ENCODE measurements at regions not wholly inside any gene's neighbourhood (a gene's known extent, or its start where the extent isn't known, plus 50 kb on each side); places are given as distances from the start of the nearest gene placed in this dataset.

DNA sequence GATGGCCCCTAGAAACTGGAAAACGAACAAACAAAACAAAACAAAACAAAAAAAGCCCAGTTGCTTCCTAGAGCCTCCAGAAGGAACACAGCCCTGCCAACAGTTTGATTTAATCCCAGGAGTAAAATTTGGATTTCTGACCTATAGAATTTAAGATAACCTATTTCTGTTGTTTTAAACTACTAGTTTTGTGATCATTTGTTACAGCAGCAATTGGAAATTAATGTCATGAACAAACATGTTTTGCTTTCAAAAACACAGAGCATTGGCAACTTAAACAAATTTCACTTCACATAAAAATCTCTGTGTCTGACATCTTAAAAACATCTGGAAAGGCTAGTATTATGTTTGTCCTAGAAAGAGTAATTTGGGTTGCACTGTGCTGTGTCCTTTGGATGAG, 437.3 kb downstream of the METTL15 start:
- POLR2A ChIA-PET = no interaction called here
- DNase-seq (no peak), ATAC-seq (ENCODE audit: low read depth) (no peak)
- Mint-ChIP-seq H3K4me3 (no peak overlapping the region), H3K9me3 (peaks cover 2% of the 10 kb centered on the region), H3K4me1 (no peaks in the 10 kb centered on the region), H3K27me3 (no peaks in the 10 kb centered on the region), H3K36me3 (ENCODE audit: low read depth) (no peaks in the 10 kb centered on the region), H3K27ac (no peak overlapping the region)
- intact Hi-C loops (cut with micrococcal nuclease) = no loop called here
- TF ChIP-seq, protein P1, sequence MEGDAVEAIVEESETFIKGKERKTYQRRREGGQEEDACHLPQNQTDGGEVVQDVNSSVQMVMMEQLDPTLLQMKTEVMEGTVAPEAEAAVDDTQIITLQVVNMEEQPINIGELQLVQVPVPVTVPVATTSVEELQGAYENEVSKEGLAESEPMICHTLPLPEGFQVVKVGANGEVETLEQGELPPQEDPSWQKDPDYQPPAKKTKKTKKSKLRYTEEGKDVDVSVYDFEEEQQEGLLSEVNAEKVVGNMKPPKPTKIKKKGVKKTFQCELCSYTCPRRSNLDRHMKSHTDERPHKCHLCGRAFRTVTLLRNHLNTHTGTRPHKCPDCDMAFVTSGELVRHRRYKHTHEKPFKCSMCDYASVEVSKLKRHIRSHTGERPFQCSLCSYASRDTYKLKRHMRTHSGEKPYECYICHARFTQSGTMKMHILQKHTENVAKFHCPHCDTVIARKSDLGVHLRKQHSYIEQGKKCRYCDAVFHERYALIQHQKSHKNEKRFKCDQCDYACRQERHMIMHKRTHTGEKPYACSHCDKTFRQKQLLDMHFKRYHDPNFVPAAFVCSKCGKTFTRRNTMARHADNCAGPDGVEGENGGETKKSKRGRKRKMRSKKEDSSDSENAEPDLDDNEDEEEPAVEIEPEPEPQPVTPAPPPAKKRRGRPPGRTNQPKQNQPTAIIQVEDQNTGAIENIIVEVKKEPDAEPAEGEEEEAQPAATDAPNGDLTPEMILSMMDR (IDR thresholded peaks at IDR 0.05) = no peak
- CTCF ChIA-PET = no interaction called here

DNA sequence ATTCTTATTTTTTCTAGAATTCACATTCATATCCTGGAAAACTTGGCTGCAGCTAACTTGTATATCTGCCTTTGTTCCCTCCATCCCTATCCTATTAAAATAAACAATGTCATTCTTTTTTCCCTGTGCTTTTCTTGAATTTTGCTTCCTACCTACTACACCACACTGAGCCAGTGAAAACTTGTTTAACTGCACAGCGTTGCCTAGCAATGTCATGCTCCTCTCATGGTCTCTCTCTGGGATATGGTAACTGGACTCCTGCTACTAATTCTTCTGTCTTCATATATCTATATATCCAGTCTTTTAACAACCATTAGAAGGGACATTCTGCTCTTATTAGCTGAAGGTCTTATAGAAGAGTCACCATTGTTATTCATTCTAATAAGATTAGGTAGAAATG, 434.4 kb downstream of the METTL15 start:
- H3K36me3 Mint-ChIP-seq (ENCODE audit: low read depth) = no peaks in the 10 kb centered on the region
- TF ChIP-seq, protein P1 (IDR thresholded peaks at IDR 0.05) = no peak
- H3K4me3 Mint-ChIP-seq = no peak overlapping the region
- no peaks in the 10 kb centered on the region for H3K4me1 Mint-ChIP-seq
- no peaks in the 10 kb centered on the region for H3K27me3 Mint-ChIP-seq
- POLR2A ChIA-PET = no interaction called here
- H3K27ac Mint-ChIP-seq = no peak overlapping the region
- DNase-seq (no peak), ATAC-seq (ENCODE audit: low read depth) (no peak)
- CTCF ChIA-PET = no interaction called here
- H3K9me3 Mint-ChIP-seq = peaks cover 2% of the 10 kb centered on the region
- intact Hi-C loops (cut with micrococcal nuclease) = no loop called here

DNA sequence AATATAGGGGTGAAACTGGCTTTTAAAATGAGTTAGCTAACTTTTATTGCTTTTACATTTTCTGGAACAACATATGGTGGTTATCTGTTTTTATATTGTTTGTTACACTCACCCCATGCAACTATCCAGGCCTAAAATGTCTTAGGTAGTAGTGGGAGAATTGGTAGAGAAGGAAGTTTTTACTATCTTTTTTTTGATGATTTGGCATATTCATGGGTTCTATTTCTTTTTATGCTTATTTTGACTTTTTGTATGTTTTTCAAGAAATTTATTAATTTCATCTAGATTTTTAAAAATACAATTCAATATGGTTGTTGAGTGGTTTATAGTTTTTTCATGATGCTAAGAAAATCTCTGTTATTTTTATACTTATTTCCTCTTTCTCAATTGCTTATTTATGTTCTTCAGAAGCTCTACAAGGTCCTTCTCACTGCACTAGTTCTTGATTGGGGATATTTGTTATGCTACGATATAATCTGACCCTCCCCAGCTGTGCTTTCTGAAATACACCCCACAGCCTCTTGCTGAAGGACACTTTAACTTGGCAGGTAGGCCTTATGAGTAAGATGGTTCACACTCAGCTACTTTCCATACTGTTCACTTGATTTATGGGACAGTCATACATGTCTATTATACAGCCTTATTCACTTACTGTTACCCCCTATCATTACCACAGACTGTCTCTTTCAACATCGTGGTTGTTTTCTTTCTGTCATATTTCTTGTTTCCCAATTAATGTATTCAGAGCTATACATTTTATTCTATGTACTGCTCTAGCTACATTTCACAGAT, 431.2 kb downstream of the METTL15 start:
- H3K27ac Mint-ChIP-seq = no peak overlapping the region
- ChIA-PET POLR2A (no interaction called here), CTCF (interaction anchor here (0.7 kb wide), 1 partner anchor 9 kb away, joined by 3 read pairs; no protein-coding TSS in a partner anchor)
- H3K4me1 Mint-ChIP-seq = no peaks in the 10 kb centered on the region
- intact Hi-C loops (cut with micrococcal nuclease) = no loop called here
- no peaks in the 10 kb centered on the region for H3K36me3 Mint-ChIP-seq (ENCODE audit: low read depth)
- ATAC-seq (ENCODE audit: low read depth) (no peak), DNase-seq (no peak)
- no peaks in the 10 kb centered on the region for H3K9me3 Mint-ChIP-seq
- TF ChIP-seq, protein P1 (IDR thresholded peaks at IDR 0.05) = no peak
- no peak overlapping the region for H3K4me3 Mint-ChIP-seq
- H3K27me3 Mint-ChIP-seq = no peaks in the 10 kb centered on the region

DNA sequence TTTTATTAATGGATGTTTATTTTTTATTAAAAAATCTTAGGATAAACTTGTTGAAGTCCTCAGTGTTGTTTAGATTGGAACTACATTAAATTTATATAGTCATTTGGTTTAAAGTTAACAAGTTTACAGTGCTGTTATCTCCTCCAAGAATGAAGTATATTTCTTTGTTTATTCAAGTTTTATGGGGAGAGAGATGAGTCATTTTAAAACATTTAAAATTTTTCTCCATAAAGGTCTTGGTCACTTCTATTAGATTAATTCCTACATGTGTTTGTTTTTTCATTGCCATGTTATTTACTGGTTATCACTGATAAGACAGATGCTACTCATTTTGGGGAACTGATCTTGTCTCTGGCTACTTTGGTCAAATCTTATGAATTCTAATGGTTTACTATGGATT, 429.6 kb downstream of the METTL15 start:
- no peak overlapping the region for H3K27ac Mint-ChIP-seq
- intact Hi-C loops (cut with micrococcal nuclease) = no loop called here
- TF ChIP-seq, protein P1 (IDR thresholded peaks at IDR 0.05) = no peak
- ATAC-seq (ENCODE audit: low read depth) (no peak), DNase-seq (no peak)
- H3K27me3 Mint-ChIP-seq = no peaks in the 10 kb centered on the region
- no peak overlapping the region for H3K4me3 Mint-ChIP-seq
- no peaks in the 10 kb centered on the region for H3K9me3 Mint-ChIP-seq
- CTCF ChIA-PET = no interaction called here
- no peaks in the 10 kb centered on the region for H3K4me1 Mint-ChIP-seq
- POLR2A ChIA-PET = no interaction called here
- H3K36me3 Mint-ChIP-seq (ENCODE audit: low read depth) = no peaks in the 10 kb centered on the region

DNA sequence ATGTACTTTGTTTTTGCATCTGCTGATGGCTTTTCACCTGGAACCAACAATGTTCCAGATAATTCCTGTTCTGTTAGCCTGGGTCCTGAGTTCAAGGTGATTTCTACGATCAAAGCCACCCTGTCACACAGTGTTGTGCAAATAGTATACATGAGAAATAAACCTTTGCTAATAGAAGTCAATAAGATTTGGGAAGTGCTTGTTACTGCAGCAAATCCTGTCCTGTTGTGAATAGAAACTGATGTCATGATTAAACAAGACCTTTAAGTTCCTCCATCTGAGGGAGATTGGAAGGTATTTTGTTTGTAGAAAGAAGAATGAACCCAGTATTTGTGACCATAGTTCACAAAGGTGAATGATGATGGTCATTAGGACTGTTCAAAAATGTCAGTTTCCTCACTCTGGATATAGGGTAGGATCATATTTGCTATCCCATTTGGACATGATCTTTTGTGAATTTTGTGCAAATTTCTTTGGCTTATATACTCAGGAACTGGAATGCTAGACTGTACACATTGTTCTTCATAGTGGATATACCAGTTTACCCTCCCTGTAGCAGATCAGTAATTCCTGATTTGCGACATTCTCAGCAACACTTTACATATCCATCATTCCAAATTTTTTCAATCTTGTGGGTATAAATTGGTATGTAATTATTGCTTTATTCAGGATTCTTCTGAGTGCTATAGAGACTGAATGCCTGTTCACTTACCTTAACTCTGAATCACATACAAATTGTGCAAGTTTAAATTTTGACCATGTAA, 428.5 kb downstream of the METTL15 start:
- intact Hi-C loops (cut with micrococcal nuclease) = no loop called here
- H3K9me3 Mint-ChIP-seq = no peaks in the 10 kb centered on the region
- no peaks in the 10 kb centered on the region for H3K4me1 Mint-ChIP-seq
- TF ChIP-seq, protein P1 (IDR thresholded peaks at IDR 0.05) = no peak
- H3K36me3 Mint-ChIP-seq (ENCODE audit: low read depth) = no peaks in the 10 kb centered on the region
- ChIA-PET POLR2A (no interaction called here), CTCF (no interaction called here)
- H3K27ac Mint-ChIP-seq = no peak overlapping the region
- H3K4me3 Mint-ChIP-seq = no peak overlapping the region
- ATAC-seq (ENCODE audit: low read depth) = no peak
- H3K27me3 Mint-ChIP-seq = no peaks in the 10 kb centered on the region
- no peak for DNase-seq
